GM10266 (cell line): ENCODE measurements at regions not wholly inside any gene's neighbourhood (a gene's known extent, or its start where the extent isn't known, plus 50 kb on each side); places are given as distances from the start of the nearest gene placed in this dataset.

Experiments used
- DNase-seq: peaks from one replicate; pipeline ENCODE4 v3.0.0; 2012; ENCODE audit errors: extremely low spot score
- TF ChIP-seq, protein P1 (sequence below): IDR thresholded peaks from 2 replicates; pipeline ENCODE4 v1.5.1; 2012; ENCODE audit warnings: mild to moderate bottlenecking, low read depth; ENCODE audit not compliant: control insufficient read depth, insufficient read depth; ENCODE audit errors: missing control alignments

DNA sequence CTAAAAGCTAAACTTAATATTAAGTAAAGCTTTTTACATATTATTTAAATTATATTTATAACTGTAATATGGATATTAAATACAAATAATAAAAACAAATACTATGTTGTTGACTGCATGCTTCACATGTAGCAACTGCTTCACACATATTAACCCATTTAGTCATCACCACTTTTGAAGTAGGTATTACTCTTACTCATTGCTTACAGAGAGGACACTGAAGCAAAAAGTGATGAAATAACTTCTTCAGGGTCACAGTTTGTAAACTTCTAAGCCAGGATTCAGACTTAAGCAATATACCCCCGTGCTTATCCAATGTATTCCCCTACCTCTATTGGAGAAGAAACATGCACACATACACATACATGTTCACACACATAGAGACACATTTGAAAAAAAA is 166.6 kb downstream of the DKK2 start:
- TF ChIP-seq, protein P1, sequence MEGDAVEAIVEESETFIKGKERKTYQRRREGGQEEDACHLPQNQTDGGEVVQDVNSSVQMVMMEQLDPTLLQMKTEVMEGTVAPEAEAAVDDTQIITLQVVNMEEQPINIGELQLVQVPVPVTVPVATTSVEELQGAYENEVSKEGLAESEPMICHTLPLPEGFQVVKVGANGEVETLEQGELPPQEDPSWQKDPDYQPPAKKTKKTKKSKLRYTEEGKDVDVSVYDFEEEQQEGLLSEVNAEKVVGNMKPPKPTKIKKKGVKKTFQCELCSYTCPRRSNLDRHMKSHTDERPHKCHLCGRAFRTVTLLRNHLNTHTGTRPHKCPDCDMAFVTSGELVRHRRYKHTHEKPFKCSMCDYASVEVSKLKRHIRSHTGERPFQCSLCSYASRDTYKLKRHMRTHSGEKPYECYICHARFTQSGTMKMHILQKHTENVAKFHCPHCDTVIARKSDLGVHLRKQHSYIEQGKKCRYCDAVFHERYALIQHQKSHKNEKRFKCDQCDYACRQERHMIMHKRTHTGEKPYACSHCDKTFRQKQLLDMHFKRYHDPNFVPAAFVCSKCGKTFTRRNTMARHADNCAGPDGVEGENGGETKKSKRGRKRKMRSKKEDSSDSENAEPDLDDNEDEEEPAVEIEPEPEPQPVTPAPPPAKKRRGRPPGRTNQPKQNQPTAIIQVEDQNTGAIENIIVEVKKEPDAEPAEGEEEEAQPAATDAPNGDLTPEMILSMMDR: no peak

DNA sequence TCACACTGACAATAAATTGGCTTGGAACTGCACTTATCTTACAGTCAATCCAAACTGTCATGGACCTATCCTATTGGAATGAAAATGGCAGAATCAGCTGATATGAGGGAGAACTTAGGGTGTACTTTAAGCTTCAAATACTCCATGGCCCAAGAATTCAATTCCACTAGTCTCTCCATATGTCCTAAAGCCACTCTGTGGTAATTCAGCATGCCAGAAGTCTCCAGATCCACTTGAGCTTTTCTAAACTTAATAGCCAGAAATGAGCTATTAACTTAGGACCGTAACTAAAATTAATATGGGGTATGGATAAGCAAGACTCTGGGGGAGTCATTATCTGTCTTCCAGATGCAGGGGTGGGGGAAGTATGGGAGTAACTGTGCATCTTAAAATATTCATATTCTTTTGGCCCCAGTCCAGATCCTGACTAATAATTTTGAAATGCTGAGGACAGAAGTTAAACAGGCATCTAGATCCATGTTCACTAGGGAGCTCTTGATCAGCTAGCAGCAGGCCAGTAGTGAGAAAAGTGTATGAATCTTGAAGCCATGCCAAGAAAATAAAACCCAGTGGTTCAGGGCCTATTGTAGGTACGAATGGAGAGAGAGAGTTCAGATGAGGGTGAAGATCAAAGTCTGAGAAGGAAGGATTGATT is 167.6 kb downstream of the DKK2 start:
- TF ChIP-seq, protein P1: no peak
- no peak for DNase-seq

More for the DNA sequence above, 166.6 kb downstream of the DKK2 start:
- DNase-seq: no peak

DNA sequence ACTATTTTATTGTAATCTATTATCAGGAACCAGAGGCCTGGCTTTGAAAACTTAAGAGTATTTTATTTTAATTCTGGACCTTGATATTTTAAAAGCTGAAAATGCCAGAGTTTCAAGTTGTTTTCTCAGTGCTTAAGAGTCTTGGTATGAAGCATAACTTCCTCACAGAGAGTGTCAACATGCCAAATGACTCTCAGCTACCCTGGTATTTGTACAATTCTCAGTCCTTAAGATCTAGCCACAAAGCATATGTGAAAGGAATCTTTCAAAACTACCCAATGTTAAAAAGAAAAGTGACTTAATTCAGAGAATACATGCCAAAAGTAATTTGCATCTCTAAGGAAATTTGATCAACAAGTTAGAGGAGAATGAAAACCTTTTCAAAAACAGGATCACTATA is 171.9 kb downstream of the DKK2 start:
- DNase-seq: no peak
- TF ChIP-seq, protein P1: no peak

DNA sequence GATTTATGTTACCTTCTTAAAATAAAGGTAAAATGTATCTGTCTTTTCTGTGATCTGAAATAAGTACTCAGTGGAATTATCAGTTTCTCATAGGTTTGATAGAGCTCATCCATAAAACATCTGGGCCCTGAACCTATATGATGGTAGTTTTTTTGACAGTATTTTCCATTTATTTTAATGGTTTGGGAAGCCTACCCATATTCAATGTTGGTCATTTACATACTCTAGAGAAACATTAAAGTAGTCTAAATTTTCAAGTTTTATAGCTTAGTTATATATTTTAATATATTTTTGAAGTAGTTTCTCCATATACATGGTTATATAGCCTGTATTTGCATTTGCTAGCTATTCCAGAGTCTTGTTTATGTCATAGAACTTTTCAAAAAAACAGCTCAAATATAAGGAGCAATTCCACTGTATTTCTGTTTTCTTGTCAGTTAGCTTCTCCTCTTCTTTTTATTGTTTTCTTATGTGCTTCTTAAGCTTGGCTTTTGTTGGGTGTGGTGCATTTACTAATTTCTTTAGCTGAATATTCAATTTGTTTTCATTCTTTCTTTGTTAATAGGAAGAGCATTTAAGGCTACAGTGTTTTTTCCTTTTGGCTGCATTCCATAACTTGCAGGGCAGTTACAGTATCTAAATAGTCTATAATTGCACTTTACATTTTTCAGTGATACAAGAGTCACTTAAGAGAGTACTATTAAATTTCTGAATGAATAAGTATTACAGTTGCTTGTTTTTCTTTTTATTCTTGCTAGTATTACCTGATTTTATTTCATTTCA is 181.4 kb downstream of the DKK2 start:
- no peak for DNase-seq
- TF ChIP-seq, protein P1: no peak

DNA sequence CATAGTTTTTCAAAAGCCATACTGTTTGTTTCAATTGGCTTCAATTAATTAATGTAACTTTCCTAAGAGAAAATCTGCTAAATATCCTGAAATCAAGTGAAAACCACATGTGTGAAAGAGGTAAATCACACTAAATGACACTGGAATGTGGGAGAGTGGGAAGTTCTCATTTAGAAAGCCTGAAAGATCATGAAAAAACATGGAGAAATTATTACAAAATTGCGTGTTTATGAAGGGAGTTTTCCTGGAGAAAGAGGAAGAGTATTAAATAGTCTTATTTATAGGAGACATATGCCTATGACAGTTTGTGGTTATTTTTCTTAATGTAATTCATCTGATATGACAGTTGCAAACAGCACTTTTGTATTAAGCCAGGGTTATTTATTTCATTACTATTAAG is 183.7 kb downstream of the DKK2 start:
- TF ChIP-seq, protein P1: no peak
- DNase-seq: no peak

DNA sequence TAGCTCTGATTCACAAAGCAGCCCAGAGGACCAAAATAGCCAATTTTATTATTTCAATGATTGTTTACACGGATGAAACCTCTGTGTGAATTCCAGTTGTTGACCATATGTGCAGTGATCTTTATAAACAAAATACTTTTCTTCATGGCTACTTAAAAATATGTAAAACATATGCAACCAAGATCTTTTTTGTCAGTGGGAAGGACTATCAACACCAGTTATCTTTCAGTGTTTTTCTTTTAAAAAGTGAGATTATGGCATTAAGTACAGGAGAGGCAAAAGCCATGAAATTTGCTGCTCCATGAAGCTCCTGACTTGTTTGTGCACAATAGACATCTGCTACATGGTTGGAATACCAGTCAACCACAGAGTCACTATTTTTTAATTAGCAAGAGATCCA is 184.4 kb downstream of the DKK2 start:
- TF ChIP-seq, protein P1: no peak
- no peak for DNase-seq

DNA sequence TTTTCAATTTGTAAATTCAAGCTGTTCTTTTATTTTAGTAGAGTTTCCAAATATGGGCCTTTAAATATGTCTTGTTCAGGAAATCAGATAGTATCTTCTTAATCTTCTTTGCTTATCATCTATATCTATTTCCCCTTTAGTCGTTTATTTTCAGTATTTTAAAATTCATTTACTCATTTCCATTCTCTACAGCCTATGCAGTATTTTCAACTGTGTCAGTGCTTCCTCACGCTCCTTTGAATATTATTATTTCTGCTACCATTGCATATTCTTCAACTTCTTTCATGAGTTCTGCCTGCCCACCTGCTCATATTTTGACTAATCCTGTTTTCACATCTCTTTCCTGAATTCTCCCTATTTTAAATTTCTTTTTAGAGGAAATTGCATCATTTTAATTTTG is 185.4 kb downstream of the DKK2 start:
- TF ChIP-seq, protein P1: no peak

More for the DNA sequence above, 185.4 kb downstream of the DKK2 start:
- no peak for DNase-seq
